GM23248 (cell line): ENCODE measurements at regions not wholly inside any gene's neighbourhood (a gene's known extent, or its start where the extent isn't known, plus 50 kb on each side); places are given as distances from the start of the nearest gene placed in this dataset.

Experiments
- EZH2 ChIP-seq: fragments of 200-600 bp; sonication (generic); IDR thresholded peaks from 2 replicates; pipeline ENCODE4 v1.6.1; 2018; ENCODE audit warnings: antibody characterized with exemption, mild to moderate bottlenecking; ENCODE audit not compliant: insufficient read depth, poor library complexity, severe bottlenecking
- EZH2phosphoT487 ChIP-seq: fragments of 200-600 bp; sonication (generic); IDR thresholded peaks from 2 replicates; pipeline ENCODE4 v1.6.1; 2018; ENCODE audit warnings: antibody characterized with exemption, moderate library complexity, mild to moderate bottlenecking, low read depth; ENCODE audit not compliant: insufficient read depth

DNA sequence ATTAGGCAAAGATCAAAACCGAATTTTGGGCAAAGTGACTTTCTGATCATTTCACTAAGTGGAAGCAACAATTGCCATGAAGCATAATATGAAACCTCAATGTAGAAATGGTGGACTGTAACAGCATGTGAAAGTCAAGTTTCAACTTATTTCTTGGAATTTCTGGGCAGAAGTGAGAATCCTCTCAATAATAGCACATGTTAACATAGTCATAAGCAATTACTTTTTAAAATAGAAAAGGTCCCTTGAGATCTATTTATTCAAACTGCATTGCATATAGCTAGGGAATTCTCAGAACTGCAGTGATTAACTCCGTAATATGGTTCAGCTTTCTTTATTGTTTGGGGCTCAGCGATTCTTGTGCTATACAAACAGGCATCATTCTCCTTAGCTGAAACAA, 136.7 kb upstream of the ATP2B1 start:
- TF ChIP-seq EZH2 (no peak), EZH2phosphoT487 (no peak)
